ENCODE measurements at regions not wholly inside any gene's neighbourhood (a gene's known extent, or its start where the extent isn't known, plus 50 kb on each side); places are given as distances from the start of the nearest gene placed in this dataset.
"Not testable (repeated sequence)": the region's sequence is repeated elsewhere in the genome, so short reads cannot be mapped to it uniquely, and the experiment has no call there.

DNA sequence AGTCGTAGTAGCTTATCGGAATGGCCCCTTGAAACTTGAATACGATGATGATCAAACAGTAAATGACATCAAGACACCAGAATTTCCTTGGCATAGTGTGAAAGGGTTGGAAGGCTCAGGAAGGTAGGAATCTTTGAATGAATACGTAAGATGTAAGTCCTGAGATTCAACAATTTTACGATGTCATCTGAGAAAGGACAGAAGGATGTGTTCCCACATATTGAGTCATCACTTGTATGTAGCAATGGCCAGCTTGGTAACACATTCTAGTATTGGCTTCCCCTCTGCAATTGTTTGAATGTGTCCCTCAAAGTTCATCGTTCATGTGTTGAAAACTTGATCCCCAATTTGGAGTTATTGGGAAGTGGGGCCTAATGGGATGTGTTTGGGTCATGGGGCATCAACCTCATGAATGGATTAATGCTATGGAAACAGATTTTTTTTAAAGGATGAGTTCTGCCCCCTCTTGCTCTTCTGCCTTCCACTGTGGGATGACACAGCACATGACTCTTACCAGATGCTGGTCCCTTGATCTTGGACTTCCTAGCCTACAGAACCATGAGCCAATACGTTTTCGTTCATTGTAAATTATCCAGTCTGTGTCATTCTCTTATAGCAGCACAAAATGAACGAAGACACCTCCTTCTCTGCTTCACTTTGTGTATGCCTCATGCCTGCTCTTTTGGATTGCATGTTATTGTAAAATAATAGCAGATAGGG lies 284.6 kb downstream of the BCAT1 start:
- H3K27ac Mint-ChIP-seq (ENCODE audit: unreplicated experiment) = no peak overlapping the region
- CTCF ChIA-PET = no interaction called here
- intact Hi-C loops (cut with micrococcal nuclease; ENCODE audit: unreplicated experiment) = no loop called here
- no peak for DNase-seq
- no peaks in the 10 kb centered on the region for H3K4me1 Mint-ChIP-seq (ENCODE audit: low read depth, unreplicated experiment)
- H3K9me3 Mint-ChIP-seq (ENCODE audit: low read depth, unreplicated experiment) = no peaks in the 10 kb centered on the region
- no peaks in the 10 kb centered on the region for H3K36me3 Mint-ChIP-seq (ENCODE audit: insufficient read depth, unreplicated experiment)
- no peak overlapping the region for H3K4me3 Mint-ChIP-seq (ENCODE audit: low read depth, unreplicated experiment)
- H3K27me3 Mint-ChIP-seq (ENCODE audit: unreplicated experiment) = no peaks in the 10 kb centered on the region
- TF ChIP-seq, protein P1, sequence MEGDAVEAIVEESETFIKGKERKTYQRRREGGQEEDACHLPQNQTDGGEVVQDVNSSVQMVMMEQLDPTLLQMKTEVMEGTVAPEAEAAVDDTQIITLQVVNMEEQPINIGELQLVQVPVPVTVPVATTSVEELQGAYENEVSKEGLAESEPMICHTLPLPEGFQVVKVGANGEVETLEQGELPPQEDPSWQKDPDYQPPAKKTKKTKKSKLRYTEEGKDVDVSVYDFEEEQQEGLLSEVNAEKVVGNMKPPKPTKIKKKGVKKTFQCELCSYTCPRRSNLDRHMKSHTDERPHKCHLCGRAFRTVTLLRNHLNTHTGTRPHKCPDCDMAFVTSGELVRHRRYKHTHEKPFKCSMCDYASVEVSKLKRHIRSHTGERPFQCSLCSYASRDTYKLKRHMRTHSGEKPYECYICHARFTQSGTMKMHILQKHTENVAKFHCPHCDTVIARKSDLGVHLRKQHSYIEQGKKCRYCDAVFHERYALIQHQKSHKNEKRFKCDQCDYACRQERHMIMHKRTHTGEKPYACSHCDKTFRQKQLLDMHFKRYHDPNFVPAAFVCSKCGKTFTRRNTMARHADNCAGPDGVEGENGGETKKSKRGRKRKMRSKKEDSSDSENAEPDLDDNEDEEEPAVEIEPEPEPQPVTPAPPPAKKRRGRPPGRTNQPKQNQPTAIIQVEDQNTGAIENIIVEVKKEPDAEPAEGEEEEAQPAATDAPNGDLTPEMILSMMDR (IDR thresholded peaks at IDR 0.05; ENCODE audit: unreplicated experiment) = no peak
- BruUV-seq (replicated peaks) = no TSS peak

GRCh38 chr12:24661657-24662096 lies 287.2 kb downstream of the BCAT1 start:
- CTCF ChIA-PET = no interaction called here
- intact Hi-C loops (cut with micrococcal nuclease; ENCODE audit: unreplicated experiment) = no loop called here
- Mint-ChIP-seq H3K27ac (ENCODE audit: unreplicated experiment) (no peak overlapping the region), H3K4me3 (ENCODE audit: low read depth, unreplicated experiment) (no peak overlapping the region), H3K4me1 (ENCODE audit: low read depth, unreplicated experiment) (no peaks in the 10 kb centered on the region), H3K27me3 (ENCODE audit: unreplicated experiment) (no peaks in the 10 kb centered on the region), H3K36me3 (ENCODE audit: insufficient read depth, unreplicated experiment) (no peaks in the 10 kb centered on the region), H3K9me3 (ENCODE audit: low read depth, unreplicated experiment) (peaks cover 2% of the 10 kb centered on the region)
- TF ChIP-seq, protein P1 (IDR thresholded peaks at IDR 0.05; ENCODE audit: unreplicated experiment) = no peak
- BruUV-seq (replicated peaks) = no TSS peak
- peak; percentile 32 for DNase-seq

- no peaks in the 10 kb centered on the region for H3K36me3 Mint-ChIP-seq (ENCODE audit: insufficient read depth, unreplicated experiment)
- CTCF ChIA-PET = no interaction called here
Observed at GRCh38 chr12:24659016-24659415, 289.9 kb downstream of the BCAT1 start.

DNA sequence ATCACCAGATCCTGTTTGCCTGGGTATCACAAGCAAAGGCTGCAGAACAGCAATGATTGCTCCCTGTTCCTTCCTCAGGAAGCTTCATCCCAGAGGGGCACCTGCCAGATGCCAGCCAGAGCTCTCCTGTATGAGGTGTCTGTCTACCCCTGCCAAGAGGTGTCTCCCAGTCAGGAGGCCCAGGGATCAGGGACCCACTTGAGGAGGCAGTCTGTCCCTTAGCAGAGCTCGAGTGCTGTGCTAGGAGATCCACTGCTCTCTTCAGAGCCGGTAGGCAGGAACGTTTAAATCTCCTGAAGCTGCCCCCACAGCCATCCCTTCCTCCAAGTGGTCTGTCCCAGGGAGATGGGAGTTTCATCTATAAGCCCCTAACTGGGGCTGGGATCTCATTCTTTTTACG lies 294.6 kb downstream of the BCAT1 start:
- H3K36me3 Mint-ChIP-seq (ENCODE audit: insufficient read depth, unreplicated experiment); intact Hi-C loops (cut with micrococcal nuclease; ENCODE audit: unreplicated experiment); H3K27ac Mint-ChIP-seq (ENCODE audit: unreplicated experiment); DNase-seq; BruUV-seq (replicated peaks); H3K4me1 Mint-ChIP-seq (ENCODE audit: low read depth, unreplicated experiment); H3K4me3 Mint-ChIP-seq (ENCODE audit: low read depth, unreplicated experiment); CTCF ChIA-PET; H3K9me3 Mint-ChIP-seq (ENCODE audit: low read depth, unreplicated experiment); H3K27me3 Mint-ChIP-seq (ENCODE audit: unreplicated experiment): not testable (repeated sequence)

More at GRCh38 chr12:24659016-24659415, 289.9 kb downstream of the BCAT1 start:
- Mint-ChIP-seq H3K27me3 (ENCODE audit: unreplicated experiment) (no peaks in the 10 kb centered on the region), H3K27ac (ENCODE audit: unreplicated experiment) (no peak overlapping the region), H3K4me3 (ENCODE audit: low read depth, unreplicated experiment) (no peak overlapping the region), H3K9me3 (ENCODE audit: low read depth, unreplicated experiment) (peaks cover 2% of the 10 kb centered on the region), H3K4me1 (ENCODE audit: low read depth, unreplicated experiment) (no peaks in the 10 kb centered on the region)
- intact Hi-C loops (cut with micrococcal nuclease; ENCODE audit: unreplicated experiment) = no loop called here
- TF ChIP-seq, protein P1 (IDR thresholded peaks at IDR 0.05; ENCODE audit: unreplicated experiment) = no peak
- BruUV-seq (replicated peaks) = no TSS peak
- DNase-seq = no peak

DNA sequence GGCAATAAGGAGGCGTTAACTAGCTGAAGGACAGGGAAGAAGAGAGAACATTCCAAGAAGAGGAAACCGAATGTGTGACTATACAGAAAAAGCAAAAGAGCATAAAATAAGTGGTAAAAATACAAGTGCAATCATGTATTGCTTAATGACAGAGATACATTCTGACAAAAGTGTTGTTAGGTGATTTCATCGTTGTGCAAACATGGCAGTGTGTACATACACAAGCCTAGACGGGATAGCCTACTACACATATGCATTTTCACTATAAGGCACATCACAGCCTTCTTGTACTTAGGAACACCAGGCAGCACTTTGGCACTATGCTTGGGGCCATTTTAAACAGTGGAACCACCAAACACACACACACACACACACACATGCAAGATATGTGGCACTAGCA lies 299.3 kb downstream of the BCAT1 start:
- Mint-ChIP-seq H3K4me1 (ENCODE audit: low read depth, unreplicated experiment) (no peaks in the 10 kb centered on the region), H3K9me3 (ENCODE audit: low read depth, unreplicated experiment) (peaks cover 4% of the 10 kb centered on the region), H3K27me3 (ENCODE audit: unreplicated experiment) (no peaks in the 10 kb centered on the region), H3K4me3 (ENCODE audit: low read depth, unreplicated experiment) (no peak overlapping the region), H3K27ac (ENCODE audit: unreplicated experiment) (no peak overlapping the region), H3K36me3 (ENCODE audit: insufficient read depth, unreplicated experiment) (no peaks in the 10 kb centered on the region)
- CTCF ChIA-PET = no interaction called here
- no peak for DNase-seq
- no TSS peak for BruUV-seq (replicated peaks)
- TF ChIP-seq, protein P1 (IDR thresholded peaks at IDR 0.05; ENCODE audit: unreplicated experiment) = no peak
- intact Hi-C loops (cut with micrococcal nuclease; ENCODE audit: unreplicated experiment) = no loop called here

All from Calu3 (cell line).